Fibroblast of skin of left quadriceps (primary cell): ENCODE measurements at regions not wholly inside any gene's neighbourhood (a gene's known extent, or its start where the extent isn't known, plus 50 kb on each side); places are given as distances from the start of the nearest gene placed in this dataset.

Experiments
- DNase-seq, 2 experiments: peaks; one replicate each; pipeline ENCODE4 v3.0.0-alpha.2; 2013; ENCODE audit warnings: low read depth in 2 of 2

DNA sequence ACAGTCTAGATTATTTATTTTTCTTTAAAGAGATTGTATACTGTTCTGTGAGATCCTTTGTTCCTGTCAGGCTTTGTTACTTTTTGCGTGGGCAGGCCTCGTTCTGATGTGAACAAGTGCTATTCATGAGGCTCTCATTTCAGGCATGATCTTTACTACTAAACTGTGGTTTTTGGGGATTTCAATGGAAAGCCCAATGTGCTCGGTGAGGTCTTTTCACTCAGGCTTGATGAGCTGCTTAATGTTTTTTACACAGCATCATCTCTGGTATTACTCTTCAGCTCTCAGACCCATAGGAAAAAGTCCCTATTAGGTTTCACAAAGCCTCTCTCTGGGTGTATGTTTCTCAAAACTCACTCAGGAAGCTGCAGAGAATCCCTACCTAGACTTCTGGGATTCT, 419.4 kb downstream of the GPATCH2 start:
- DNase-seq, result no peak

DNA sequence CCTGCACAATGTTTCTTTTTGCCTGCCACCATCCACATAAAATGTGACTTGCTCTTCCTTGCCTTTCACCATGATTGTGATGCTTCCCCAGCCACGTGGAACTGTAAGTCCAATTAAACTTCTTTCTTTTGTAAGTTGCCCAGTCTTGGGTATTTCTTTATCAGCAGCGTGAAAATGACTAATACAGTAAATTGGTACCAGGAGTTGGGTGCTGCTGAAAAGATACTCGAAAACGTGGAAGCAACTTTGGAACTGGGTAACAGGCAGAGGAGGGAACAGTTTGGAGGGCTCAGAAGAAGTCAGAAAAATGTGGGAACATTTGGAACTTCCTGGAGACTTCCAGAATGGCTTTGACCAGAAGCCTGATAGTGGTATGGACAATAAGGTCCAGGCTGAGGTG, 425.3 kb downstream of the GPATCH2 start:
- no peak for DNase-seq

DNA sequence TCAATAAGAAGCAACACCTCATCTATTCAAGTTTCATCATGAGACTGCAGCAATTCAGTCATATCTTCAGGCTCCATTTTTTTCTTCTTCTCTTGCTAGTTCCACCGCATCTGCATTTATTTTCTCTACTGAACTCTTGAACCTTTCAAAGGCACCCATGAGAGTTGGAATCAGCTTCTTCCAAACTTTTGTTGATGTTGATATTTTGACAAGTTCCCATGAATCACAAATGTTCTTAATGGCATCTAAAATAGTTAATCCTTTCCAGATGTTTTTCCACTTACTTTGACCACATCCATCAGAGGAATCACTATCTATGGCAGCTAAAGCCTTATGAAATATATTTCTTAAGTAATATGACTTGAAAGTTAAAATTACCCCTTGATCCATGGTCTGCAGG, 434.3 kb downstream of the GPATCH2 start:
- no peak for DNase-seq

DNA sequence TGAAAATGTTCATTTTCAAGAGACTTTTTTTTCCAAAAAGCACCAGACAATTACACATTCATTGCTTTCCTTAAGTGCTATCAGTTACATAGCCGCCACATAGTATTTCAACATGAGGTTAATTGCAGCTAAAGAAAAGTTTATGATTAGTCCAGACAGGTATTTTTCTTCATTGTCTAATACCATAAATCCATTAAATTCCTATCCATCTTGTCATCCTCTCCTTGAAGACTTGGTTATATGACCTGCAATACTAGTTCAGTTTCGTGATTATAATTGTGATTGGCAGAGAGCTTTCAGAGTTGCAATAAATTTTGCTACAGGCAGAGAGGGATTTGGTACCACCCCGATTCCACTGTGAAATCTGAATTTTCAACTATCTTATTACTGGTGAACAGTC, 437.7 kb downstream of the GPATCH2 start:
- no peak for DNase-seq

DNA sequence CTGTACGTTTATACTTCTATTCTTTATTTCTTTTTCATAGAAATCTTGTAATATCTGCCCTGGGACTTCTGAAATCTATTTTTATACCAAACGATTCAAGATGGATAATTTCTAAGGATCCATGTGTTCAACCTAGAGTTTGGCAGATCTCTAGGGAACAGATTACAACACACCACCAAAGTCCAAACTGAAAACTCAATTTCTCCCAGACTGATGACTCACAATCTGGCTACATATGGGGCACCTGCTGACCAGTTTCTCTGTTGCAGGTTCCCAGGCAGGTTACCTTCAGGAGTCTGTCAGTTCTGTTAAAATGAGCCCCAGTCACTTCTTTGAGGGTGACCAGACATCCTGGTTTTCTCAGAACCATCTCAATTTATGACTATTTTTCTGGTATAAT, 439.4 kb downstream of the GPATCH2 start:
- DNase-seq, result no peak

DNA sequence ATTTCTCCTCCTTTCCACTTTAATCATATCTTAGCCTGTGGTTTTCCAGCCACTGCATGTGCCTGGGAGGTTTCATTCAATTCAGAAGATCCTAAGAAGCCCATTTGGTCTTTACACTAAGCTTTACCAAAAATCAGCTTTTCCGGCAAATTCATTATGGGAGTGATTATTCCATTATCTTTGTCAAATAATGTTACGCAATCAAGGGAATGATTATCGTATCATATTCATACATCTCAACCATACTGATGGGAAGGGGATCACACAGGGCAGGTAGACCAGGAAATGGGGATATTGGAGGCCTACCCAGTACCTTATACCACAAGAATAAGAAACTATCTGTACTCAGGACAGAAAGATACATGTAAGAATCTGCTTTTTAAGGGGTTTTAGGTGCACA, 440.5 kb downstream of the GPATCH2 start:
- DNase-seq, result no peak

DNA sequence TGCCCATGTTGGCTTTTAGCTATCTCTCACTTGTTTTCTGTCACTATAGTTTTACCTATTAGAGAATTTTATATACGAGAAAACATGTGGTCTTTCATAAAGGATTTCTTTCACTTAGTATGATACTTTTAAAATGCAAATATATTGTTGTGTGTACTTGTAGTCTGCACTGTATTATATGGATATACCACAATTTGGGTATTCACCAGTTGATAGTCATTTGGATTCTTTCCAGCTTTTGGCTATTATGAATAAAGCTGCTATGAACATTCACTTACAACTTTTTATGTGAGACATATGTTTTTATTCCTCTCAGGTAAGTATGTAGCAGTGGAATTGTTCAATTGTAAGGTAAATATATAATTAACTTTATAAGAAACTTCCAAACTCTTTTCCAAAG, 441.5 kb downstream of the GPATCH2 start:
- DNase-seq, result no peak

DNA sequence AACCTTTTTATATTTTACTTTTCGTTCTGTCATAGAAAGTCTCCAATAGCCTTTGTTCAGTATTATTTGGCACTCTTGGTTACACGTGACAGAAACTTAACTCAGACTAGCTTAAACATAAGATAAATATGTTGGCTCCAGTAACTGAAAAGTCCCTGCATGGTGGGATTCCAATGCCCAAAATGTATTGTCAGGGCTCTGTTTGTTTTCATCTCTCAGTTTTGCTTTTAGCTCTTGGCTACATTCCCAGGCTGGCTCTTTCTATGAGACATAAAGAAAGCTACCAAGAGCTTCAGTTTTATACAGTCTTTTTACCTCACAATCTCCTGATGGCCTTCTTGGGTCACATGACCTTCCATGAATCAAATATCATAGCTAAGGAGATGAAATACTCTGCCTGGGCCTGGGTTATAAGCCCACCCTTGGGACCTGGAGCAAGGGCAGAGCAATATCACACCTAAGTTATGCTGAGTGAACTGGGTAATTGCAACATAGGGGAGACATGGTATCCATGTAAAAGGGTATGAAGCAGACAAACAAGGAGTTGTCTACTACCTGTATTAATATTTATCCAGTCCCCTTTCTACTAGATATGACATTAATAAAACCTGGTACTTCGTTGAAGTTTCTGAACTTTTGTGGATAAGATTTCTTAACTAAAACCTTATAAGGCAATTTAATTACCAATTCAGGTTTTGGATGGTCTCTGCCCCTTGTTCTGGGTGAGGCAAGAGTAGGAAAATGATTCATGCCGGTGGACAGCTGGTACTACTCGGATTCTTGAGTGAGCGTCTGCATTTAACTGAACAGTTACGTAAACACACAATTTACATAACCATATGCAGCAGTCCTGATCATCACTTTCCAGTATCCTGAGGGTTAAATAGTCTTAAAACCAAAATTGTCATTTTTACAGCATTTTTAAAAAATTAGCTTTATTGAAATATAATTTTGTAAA, 442.3 kb downstream of the GPATCH2 start:
- DNase-seq, result no peak

DNA sequence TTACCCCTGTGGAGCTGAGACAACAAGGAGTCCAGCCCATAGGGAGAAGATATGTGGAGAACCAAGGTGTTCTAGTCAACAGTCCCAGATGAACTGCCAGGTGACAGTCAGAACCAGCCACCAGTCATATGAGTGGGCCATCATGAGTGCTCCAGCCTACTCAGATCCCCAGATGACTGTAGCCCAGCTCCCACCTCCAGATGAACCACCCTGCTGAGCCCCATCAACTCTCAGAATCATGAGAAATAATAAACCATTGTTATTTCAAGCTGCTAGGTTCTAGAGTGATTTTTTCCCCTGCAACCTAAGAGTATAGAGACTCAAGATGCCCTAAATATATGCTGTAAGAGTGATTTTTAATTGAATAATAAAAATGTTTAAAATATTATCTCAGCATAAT, 444.2 kb downstream of the GPATCH2 start:
- no peak for DNase-seq

DNA sequence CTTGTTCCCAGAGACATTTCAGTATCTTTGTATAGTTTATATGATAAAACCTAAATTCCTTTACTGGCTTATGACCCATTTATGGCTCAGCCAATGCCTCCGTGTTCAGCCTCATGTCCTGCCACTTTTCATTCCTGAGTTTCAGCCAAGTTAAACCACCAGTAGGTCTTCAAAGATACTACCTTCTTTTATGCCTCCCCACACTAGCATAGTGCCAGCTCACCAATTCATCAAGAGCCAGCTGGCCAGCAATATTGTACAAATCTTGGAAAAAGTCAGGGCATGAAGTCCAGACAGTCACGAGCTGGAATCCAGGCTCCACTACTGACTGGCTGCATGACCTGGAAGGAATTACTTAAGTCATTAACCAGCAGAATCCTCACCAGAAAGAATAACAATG, 446.0 kb downstream of the GPATCH2 start:
- no peak for DNase-seq

DNA sequence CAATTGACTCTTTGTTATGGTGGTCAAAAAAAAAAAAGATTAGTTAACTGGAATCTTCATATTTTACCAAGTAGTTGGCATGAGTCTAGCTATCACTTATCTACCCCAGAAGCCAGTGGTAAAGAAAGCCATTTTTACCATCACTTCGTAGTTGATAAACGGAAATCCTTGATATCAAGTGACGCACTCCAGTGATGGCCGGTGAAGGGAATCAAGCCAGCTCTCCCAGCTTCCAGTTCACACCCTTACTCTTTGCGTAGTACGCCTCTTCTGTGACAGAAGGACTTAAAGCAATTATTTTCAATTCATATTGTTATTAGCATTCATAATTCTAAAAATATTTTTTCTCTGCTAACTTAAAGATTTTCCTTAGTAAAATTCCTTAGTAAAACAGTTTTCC, 447.9 kb downstream of the GPATCH2 start:
- no peak for DNase-seq

DNA sequence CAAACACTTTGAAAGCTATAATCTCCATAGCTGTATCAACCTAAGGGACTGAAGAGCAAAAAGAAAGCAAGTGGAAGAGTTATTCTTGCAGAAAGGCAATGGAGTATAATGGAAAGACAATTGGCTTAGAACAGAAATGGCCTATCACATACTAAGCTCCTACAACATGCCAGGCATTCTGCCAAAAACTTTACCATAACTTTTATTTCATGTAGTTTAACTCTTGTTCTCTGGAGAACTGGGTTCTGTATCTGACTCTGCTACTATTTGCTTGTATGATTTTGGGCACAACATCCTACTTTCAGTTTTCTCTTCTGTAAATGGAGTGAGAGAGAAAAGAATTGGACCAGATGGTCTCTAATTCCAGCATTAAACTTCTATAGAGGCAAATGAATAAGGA, 449.1 kb downstream of the GPATCH2 start:
- no peak for DNase-seq

DNA sequence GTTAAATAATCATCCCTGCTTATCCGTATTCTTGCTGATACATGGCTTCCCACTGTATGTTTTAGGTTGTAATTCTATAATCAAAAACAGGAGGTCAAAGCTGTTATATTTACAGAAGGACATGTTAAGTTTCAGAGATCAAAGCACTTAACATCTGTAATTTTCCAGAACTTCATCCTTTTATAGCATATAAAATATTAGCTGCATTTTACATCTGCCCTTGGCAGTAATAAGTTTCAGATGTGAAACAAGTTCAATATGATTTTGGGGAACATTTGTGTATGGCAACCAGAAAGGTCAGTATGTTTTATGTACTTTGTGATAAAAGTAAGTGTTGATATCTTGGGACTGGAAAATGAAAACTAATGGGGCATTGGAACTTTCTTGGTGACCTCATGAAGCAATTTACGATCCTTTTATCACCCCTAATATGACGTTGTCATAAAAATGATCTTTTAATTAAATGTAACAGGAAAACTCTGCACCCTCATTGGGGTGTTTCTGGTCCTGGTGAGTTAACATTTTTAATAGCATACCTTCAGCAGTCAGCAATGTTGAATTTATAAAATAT, 449.6 kb downstream of the GPATCH2 start:
- no peak for DNase-seq

DNA sequence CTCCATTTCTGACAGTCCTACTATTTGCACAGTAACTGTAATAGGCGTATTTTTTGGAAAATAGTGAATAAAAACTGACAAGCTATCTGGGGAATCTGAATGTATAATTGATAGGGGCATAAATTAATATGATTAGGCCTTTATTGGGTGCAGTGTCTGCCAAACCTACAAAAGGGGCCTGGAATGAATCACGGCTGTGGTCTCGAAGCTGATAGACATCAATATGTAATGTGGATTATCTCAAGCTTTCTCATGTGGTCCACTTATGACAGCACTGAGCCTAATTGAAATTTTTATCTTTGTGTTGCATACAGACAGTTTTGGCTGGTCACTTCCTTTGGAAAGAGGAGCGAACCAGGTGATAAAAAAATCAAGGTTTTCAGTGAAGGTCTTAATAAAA, 450.4 kb downstream of the GPATCH2 start:
- no peak for DNase-seq

DNA sequence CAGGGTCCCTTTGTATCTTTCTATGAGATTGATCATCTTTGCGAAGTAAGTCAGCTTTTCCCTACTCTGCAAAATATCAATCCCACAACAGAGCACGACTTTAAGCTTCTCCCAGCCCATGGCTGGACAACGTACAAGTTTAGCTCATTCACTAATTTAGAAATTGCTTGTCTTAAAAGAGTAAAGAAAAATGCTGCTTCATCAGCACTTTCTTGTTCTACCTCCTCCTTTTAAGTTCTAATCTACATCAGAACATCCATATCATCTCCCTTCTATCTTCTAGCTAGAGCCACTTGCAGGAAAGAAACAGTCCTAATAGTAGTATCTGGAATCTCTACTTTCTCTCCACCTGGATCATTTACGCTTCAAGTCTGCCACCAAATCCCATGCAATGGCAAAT, 441.2 kb upstream of the ESRRG start:
- DNase-seq, result no peak

DNA sequence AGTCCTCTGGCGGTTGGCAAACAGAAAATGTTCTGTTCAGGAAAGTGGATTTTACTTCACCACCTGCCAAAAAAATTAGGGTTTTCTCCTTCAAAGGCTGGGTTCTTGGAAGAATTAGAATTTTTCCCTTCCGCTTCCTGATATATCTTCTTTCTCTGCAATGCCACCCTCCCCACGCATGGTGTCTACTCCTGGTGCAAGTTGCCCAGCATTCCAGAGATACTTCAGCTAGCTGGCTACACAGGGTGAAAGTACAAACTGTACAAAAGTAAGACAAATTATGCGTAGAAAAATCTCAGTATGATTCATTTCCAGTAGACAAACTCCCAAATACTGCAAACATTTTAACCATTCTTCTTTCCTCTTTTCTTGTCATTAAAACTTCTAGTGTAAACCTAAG, 430.1 kb upstream of the ESRRG start:
- DNase-seq, result no peak

DNA sequence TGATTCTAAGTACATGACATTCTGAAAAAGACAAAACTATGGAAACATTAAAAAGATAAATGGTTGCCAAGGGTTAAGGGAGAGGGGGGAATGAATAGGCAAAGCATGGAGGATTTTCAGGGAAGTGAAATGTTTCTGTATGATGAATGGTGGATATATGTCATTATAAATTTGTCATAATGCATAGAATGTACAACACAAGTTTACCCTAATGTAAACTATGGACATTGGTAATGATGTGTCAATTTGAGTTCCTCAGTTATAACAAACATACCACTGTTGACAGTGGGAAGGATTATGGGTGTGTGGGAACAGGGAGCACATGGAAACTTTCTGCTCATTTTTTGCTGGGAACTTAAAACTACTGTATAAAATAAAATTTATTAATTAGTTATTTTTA, 427.1 kb upstream of the ESRRG start:
- no peak for DNase-seq

DNA sequence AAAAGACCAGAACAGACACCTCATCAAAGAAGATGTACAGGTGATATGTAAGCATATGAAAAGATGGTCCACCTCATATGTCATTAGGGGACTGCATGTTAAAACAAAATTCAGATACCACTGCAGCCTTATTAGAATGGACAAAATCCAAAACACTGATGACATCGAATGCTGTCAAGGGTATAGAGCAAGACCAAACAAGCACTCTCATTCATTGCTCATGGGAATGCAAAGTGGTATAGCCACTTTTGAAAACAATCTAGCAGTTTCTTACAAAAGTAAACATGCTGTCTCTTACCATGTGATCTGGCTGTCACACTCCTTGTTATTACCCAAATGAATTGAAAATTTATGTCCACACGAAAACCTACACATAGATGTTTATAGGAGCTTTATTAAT, 426.6 kb upstream of the ESRRG start:
- DNase-seq, result no peak

DNA sequence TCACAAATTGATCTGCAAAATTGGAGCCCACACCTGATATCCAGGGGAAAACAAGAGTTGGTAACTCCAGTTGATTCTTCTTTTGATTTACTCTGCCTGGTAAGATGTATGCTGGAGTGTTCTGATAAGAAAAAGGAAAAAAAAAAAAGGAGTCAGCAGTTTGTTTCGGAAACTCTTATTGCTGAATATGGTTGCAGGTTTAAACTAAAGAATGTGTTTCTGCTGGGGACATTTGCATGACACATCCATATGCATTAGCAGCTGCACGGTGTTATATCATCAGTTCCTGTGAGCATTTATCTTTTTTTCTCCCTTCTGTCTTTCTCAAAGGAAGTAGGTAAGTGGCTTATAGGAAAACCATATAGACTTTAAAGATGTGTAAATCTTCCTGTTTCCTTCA, 418.5 kb upstream of the ESRRG start:
- DNase-seq, result no peak

DNA sequence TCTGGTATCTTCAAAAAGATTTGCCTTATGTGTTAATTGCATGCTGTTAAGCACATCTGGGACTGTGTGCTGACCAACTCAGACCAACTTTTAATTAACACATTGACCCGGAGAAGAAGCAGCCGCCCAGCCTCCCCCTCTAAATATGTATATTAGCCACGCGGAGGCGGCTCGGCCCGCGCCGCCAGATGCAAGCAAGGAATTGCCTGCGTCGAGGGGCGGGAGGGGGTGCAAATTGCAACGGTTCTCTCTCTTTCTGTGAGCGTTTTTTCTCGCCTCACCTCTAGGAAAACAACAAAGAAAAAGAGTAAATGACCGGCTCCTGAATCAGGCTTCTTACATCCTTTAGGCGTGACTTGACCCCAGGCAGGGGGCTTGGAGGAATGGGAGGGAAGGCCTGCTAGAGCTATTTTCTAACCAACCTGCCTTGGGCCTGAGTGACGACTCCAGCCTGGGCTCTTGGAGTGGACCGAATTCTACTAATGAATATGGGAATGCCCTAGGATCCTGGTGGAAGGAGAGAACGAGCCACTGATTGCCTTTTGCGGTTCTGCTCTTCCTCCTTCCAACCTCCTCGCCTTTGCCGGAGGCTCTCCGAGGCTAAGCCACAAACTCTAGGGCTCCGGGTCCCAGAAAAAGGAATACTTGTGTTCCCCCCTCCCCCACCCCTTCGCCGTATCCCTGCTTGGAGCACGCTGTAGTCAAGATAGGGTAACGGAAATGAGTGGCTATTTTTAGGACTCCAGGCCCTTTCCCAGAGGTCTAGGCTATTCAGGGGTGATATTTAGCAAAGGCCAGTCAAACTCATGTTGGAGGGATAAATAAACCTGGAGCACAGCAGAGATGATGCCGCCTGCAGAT, 417.0 kb upstream of the ESRRG start:
- no peak for DNase-seq

DNA sequence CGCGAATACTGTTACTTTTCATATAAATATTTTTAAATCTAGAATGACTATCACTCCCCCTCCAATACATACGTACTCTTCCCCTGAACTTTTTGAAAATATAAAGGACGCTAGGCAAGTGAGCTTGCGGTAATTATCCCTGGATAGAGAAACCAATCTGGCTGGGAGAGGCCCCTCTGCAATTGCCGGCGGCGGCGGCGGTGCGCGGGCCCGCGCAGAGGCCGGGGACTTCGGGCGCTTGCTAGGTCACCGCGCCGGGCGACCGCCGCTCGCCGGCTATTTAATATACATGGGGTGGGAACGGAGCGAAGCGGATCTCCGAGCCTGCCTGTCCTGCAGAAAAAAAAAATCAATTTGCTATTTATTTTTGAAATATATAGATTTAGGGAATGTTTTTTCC, 416.3 kb upstream of the ESRRG start:
- no peak for DNase-seq

DNA sequence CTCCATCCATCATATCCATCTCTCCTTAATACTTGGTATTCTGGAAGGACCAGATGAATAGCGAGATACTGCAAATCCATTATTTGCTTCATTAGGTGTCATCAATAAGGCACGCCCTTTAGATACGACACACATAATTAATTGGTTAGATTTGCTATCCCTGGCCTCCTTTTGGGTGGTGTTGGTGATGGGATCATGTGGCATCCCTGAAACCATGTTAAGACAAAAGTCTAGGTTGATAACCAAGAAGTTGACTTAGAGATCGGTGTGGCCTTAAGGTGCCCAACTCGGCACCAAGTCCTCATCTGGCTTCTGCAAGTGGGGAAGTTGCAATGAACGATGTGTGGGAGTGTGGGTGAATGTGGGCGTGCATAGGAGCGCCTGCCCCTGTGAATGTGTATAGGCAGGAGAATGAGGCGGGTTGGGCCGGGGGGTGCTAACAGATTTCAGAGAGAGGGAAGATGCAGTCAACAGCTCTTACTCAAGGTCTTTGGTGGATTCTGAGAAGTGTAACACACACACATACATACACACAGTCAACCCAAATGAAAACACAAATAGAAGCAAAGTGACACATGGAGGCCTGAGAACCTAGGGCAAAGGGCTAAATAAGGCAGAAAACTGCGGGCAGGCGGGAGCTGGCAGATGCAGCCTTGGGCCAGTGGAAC, 415.7 kb upstream of the ESRRG start:
- no peak for DNase-seq
